ENCODE measurements at regions not wholly inside any gene's neighbourhood (a gene's known extent, or its start where the extent isn't known, plus 50 kb on each side); places are given as distances from the start of the nearest gene placed in this dataset.

DNA sequence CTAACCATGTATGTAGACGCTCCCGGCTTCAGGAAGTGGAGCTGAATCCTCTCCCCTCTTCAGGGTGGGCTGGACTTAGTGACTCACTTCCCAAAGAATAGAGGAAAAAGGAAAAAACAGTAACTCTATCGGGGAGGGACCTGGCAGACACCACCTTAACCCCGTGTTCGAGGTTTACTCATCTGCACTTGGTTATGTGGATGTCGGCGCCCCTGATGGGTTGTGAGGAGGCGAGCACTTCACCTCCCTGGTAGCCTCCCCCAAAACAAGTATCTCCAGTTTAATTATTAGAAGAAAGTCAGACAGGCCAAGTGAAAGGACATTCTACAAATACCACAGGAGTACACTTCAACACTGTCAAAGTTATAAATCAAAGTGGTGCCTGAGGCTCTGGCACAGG is 559.7 kb downstream of the TCERG1L start:
- Histone ChIP-seq H2AFZ (ENCODE audit: low read length) (no peak overlapping the region), H3K27me3 (ENCODE audit: insufficient read depth, low read length) (no peaks in the 10 kb centered on the region), H3K4me3 (ENCODE audit: low read depth, low read length, poor library complexity, severe bottlenecking) (no peak overlapping the region), H3K9me3 (ENCODE audit: low read length) (no peaks in the 10 kb centered on the region), H3K9ac (ENCODE audit: low read length) (no peak overlapping the region), H4K20me1 (ENCODE audit: insufficient read depth, low read length) (no peaks in the 10 kb centered on the region), H3K36me3 (ENCODE audit: insufficient read depth, low read length) (no peaks in the 10 kb centered on the region), H3K79me2 (ENCODE audit: insufficient read depth, low read length) (no peaks in the 10 kb centered on the region), H3F3A (ENCODE audit: insufficient read depth, low read length) (no peaks in the 10 kb centered on the region), H3K27ac (ENCODE audit: low read depth, low read length, poor library complexity, severe bottlenecking) (no peak overlapping the region), H3K9me2 (ENCODE audit: low read depth, low read length) (no peaks in the 10 kb centered on the region), H3K4me1 (ENCODE audit: insufficient read depth, low read length, severe bottlenecking) (no peaks in the 10 kb centered on the region), H3K4me2 (ENCODE audit: low read length) (no peak overlapping the region)
- TF ChIP-seq, protein P1, sequence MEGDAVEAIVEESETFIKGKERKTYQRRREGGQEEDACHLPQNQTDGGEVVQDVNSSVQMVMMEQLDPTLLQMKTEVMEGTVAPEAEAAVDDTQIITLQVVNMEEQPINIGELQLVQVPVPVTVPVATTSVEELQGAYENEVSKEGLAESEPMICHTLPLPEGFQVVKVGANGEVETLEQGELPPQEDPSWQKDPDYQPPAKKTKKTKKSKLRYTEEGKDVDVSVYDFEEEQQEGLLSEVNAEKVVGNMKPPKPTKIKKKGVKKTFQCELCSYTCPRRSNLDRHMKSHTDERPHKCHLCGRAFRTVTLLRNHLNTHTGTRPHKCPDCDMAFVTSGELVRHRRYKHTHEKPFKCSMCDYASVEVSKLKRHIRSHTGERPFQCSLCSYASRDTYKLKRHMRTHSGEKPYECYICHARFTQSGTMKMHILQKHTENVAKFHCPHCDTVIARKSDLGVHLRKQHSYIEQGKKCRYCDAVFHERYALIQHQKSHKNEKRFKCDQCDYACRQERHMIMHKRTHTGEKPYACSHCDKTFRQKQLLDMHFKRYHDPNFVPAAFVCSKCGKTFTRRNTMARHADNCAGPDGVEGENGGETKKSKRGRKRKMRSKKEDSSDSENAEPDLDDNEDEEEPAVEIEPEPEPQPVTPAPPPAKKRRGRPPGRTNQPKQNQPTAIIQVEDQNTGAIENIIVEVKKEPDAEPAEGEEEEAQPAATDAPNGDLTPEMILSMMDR (IDR thresholded peaks at IDR 0.05; ENCODE audit: low read length), result no peak
- TF ChIP-seq EZH2 (IDR thresholded peaks at IDR 0.05; ENCODE audit: borderline replicate concordance, low read length), result no peak

DNA sequence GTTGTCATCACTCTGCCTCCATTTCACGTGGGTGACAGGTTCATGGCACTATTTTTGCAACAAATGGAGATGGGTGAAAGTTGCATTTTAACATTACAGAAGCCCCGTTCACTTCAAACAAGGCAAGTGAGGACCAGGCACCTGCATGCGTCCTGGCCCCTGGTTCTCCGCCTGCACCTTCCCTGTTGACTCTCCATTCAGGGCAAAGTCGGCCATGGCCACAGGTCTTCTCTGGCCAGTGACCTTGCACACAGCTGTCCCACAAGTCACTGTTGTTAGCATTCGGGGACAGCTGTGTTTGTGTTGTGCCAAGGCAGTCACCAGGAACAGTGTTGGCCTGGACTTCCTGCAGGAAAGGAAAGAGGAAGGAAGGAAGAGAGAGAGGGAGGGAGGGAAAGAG is 554.9 kb downstream of the TCERG1L start:
- H4K20me1 ChIP-seq (ENCODE audit: insufficient read depth, low read length), result no peaks in the 10 kb centered on the region
- H3K9me2 ChIP-seq (ENCODE audit: low read depth, low read length), result no peaks in the 10 kb centered on the region
- TF ChIP-seq EZH2 (IDR thresholded peaks at IDR 0.05; ENCODE audit: borderline replicate concordance, low read length), result no peak
- TF ChIP-seq, protein P1 (IDR thresholded peaks at IDR 0.05; ENCODE audit: low read length), result no peak
- no peak overlapping the region for H3K4me3 ChIP-seq (ENCODE audit: low read depth, low read length, poor library complexity, severe bottlenecking)
- no peak overlapping the region for H2AFZ ChIP-seq (ENCODE audit: low read length)
- H3K4me1 ChIP-seq (ENCODE audit: insufficient read depth, low read length, severe bottlenecking), result no peaks in the 10 kb centered on the region
- no peaks in the 10 kb centered on the region for H3K9me3 ChIP-seq (ENCODE audit: low read length)
- H3K9ac ChIP-seq (ENCODE audit: low read length), result no peak overlapping the region
- H3K27ac ChIP-seq (ENCODE audit: low read depth, low read length, poor library complexity, severe bottlenecking), result no peak overlapping the region
- H3K27me3 ChIP-seq (ENCODE audit: insufficient read depth, low read length), result no peaks in the 10 kb centered on the region
- no peak overlapping the region for H3K4me2 ChIP-seq (ENCODE audit: low read length)
- H3K36me3 ChIP-seq (ENCODE audit: insufficient read depth, low read length), result no peaks in the 10 kb centered on the region
- no peaks in the 10 kb centered on the region for H3F3A ChIP-seq (ENCODE audit: insufficient read depth, low read length)
- no peaks in the 10 kb centered on the region for H3K79me2 ChIP-seq (ENCODE audit: insufficient read depth, low read length)

DNA sequence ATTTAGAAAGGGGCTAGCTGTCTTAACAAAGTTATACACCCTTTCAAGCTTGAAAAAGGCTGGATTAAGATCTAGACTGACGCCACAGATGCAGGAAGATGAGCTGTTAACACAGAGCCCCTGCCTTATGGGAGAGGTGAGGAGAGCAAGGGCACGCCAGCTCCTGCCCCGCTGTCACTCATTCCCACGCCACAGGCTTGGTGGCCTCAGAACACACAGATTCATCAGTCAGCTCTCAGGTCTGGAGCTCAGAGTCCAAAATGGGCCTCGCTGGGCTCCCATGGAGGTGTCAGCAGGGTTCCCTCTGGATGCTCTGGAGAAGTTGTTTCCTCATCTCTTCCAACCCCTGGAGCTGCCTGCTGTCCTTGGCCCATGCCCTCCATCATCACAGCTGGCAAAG is 554.2 kb downstream of the TCERG1L start:
- Histone ChIP-seq H3K4me2 (ENCODE audit: low read length) (no peak overlapping the region), H3K79me2 (ENCODE audit: insufficient read depth, low read length) (no peaks in the 10 kb centered on the region), H3K36me3 (ENCODE audit: insufficient read depth, low read length) (no peaks in the 10 kb centered on the region), H3K9me2 (ENCODE audit: low read depth, low read length) (no peaks in the 10 kb centered on the region), H2AFZ (ENCODE audit: low read length) (no peak overlapping the region), H3K9ac (ENCODE audit: low read length) (no peak overlapping the region), H3K9me3 (ENCODE audit: low read length) (no peaks in the 10 kb centered on the region), H3K4me1 (ENCODE audit: insufficient read depth, low read length, severe bottlenecking) (no peaks in the 10 kb centered on the region), H4K20me1 (ENCODE audit: insufficient read depth, low read length) (no peaks in the 10 kb centered on the region), H3K4me3 (ENCODE audit: low read depth, low read length, poor library complexity, severe bottlenecking) (no peak overlapping the region), H3F3A (ENCODE audit: insufficient read depth, low read length) (no peaks in the 10 kb centered on the region), H3K27ac (ENCODE audit: low read depth, low read length, poor library complexity, severe bottlenecking) (no peak overlapping the region), H3K27me3 (ENCODE audit: insufficient read depth, low read length) (no peaks in the 10 kb centered on the region)
- TF ChIP-seq, protein P1 (IDR thresholded peaks at IDR 0.05; ENCODE audit: low read length), result no peak
- TF ChIP-seq EZH2 (IDR thresholded peaks at IDR 0.05; ENCODE audit: borderline replicate concordance, low read length), result no peak
